ENCODE measurements at regions not wholly inside any gene's neighbourhood (a gene's known extent, or its start where the extent isn't known, plus 50 kb on each side); places are given as distances from the start of the nearest gene placed in this dataset.
"Not testable (repeated sequence)": the region's sequence is repeated elsewhere in the genome, so short reads cannot be mapped to it uniquely, and the experiment has no call there.

GRCh38 chr2:128613876-128614275, 295.2 kb upstream of the HS6ST1 start:
- H3K27ac ChIP-seq: no peak overlapping the region
- no peak for TF ChIP-seq EZH2phosphoT487 (IDR thresholded peaks at IDR 0.05; ENCODE audit: low read depth, severe bottlenecking, unreplicated experiment)
- no peak for TF ChIP-seq CTCF (IDR thresholded peaks at IDR 0.05; ENCODE audit: poor library complexity)
- TF ChIP-seq EZH2 (IDR thresholded peaks at IDR 0.05; ENCODE audit: borderline replicate concordance): no peak
- DNase-seq (ENCODE audit: low spot score): no peak
- H2AFZ ChIP-seq: no peak overlapping the region
- no peaks in the 10 kb centered on the region for H3K36me3 ChIP-seq (replicated peaks; ENCODE audit: insufficient read depth, low read depth)
- no peak overlapping the region for H3K4me3 ChIP-seq
- 93% methylated on average over 4 of the region's 4 CpGs for WGBS (ENCODE audit: low lambda C conversion rate, missing lambda C conversion rate)
- H3K79me2 ChIP-seq: no peaks in the 10 kb centered on the region
- H3K27me3 ChIP-seq: no peaks in the 10 kb centered on the region
- H3K9me2 ChIP-seq (replicated peaks; ENCODE audit: insufficient read depth): no peaks in the 10 kb centered on the region
- H3K4me1 ChIP-seq (ENCODE audit: insufficient read depth): no peaks in the 10 kb centered on the region
- no peaks in the 10 kb centered on the region for H3K9me3 ChIP-seq (ENCODE audit: low read depth)
- no peaks in the 10 kb centered on the region for H4K20me1 ChIP-seq (ENCODE audit: insufficient read depth, poor library complexity, severe bottlenecking)
- no peak overlapping the region for H3K4me2 ChIP-seq

- H2AFZ ChIP-seq; H3K9me2 ChIP-seq (replicated peaks; ENCODE audit: insufficient read depth); H3K9me3 ChIP-seq (ENCODE audit: low read depth); H4K20me1 ChIP-seq (ENCODE audit: insufficient read depth, poor library complexity, severe bottlenecking); H3K36me3 ChIP-seq (replicated peaks; ENCODE audit: insufficient read depth, low read depth); H3K4me1 ChIP-seq (ENCODE audit: insufficient read depth); H3K27ac ChIP-seq; H3K27me3 ChIP-seq; DNase-seq (ENCODE audit: low spot score); H3K79me2 ChIP-seq; H3K4me3 ChIP-seq; H3K4me2 ChIP-seq: not testable (repeated sequence)
- WGBS (ENCODE audit: low lambda C conversion rate, missing lambda C conversion rate): 92% methylated on average over 6 of the region's 6 CpGs
Observed at GRCh38 chr2:128614907-128615306, 296.2 kb upstream of the HS6ST1 start.

GRCh38 chr2:128615571-128615970, 296.9 kb upstream of the HS6ST1 start:
- 94% methylated on average over 9 of the region's 9 CpGs for WGBS (ENCODE audit: low lambda C conversion rate, missing lambda C conversion rate)
- Histone ChIP-seq H3K9me2 (replicated peaks; ENCODE audit: insufficient read depth) (no peaks in the 10 kb centered on the region), H3K4me2 (no peak overlapping the region), H3K9me3 (ENCODE audit: low read depth) (no peaks in the 10 kb centered on the region), H3K36me3 (replicated peaks; ENCODE audit: insufficient read depth, low read depth) (no peaks in the 10 kb centered on the region), H3K4me1 (ENCODE audit: insufficient read depth) (no peaks in the 10 kb centered on the region), H4K20me1 (ENCODE audit: insufficient read depth, poor library complexity, severe bottlenecking) (no peaks in the 10 kb centered on the region), H3K4me3 (no peak overlapping the region), H3K27ac (no peak overlapping the region), H2AFZ (no peak overlapping the region), H3K27me3 (no peaks in the 10 kb centered on the region), H3K79me2 (no peaks in the 10 kb centered on the region)
- TF ChIP-seq EZH2phosphoT487 (IDR thresholded peaks at IDR 0.05; ENCODE audit: low read depth, severe bottlenecking, unreplicated experiment) (no peak), EZH2 (IDR thresholded peaks at IDR 0.05; ENCODE audit: borderline replicate concordance) (no peak), CTCF (IDR thresholded peaks at IDR 0.05; ENCODE audit: poor library complexity) (no peak)
- no peak for DNase-seq (ENCODE audit: low spot score)

GRCh38 chr2:128617029-128617590, 298.4 kb upstream of the HS6ST1 start:
- DNase-seq (ENCODE audit: low spot score): no peak
- no peaks in the 10 kb centered on the region for H4K20me1 ChIP-seq (ENCODE audit: insufficient read depth, poor library complexity, severe bottlenecking)
- TF ChIP-seq CTCF (IDR thresholded peaks at IDR 0.05; ENCODE audit: poor library complexity) (no peak), EZH2phosphoT487 (IDR thresholded peaks at IDR 0.05; ENCODE audit: low read depth, severe bottlenecking, unreplicated experiment) (no peak), EZH2 (IDR thresholded peaks at IDR 0.05; ENCODE audit: borderline replicate concordance) (no peak)
- H3K27me3 ChIP-seq: no peaks in the 10 kb centered on the region
- H3K4me3 ChIP-seq: no peak overlapping the region
- H3K79me2 ChIP-seq: no peaks in the 10 kb centered on the region
- 73% methylated on average over 6 of the region's 6 CpGs for WGBS (ENCODE audit: low lambda C conversion rate, missing lambda C conversion rate)
- H2AFZ ChIP-seq: no peak overlapping the region
- no peaks in the 10 kb centered on the region for H3K9me3 ChIP-seq (ENCODE audit: low read depth)
- H3K27ac ChIP-seq: no peak overlapping the region
- H3K36me3 ChIP-seq (replicated peaks; ENCODE audit: insufficient read depth, low read depth): no peaks in the 10 kb centered on the region
- H3K9me2 ChIP-seq (replicated peaks; ENCODE audit: insufficient read depth): no peaks in the 10 kb centered on the region
- H3K4me2 ChIP-seq: no peak overlapping the region
- H3K4me1 ChIP-seq (ENCODE audit: insufficient read depth): no peaks in the 10 kb centered on the region
